Gastroesophageal sphincter (tissue), 4 donors: ENCODE measurements at regions not wholly inside any gene's neighbourhood (a gene's known extent, or its start where the extent isn't known, plus 50 kb on each side); places are given as distances from the start of the nearest gene placed in this dataset.

Source experiments
- ATAC-seq: fragments of 150-250 bp; one replicate; pipeline ENCODE4 v1.9.1; 2016; ENCODE audit warnings: mild to moderate bottlenecking, moderate library complexity
- H3K27ac ChIP-seq, 4 donors: fragments of 200-600 bp; sonication (generic) in 3 of 4; 1 replicate in 3 of 4; 2 replicates in 1 of 4; pipeline ENCODE4 v1.5.1; 2016 to 2019
- H3K27me3 ChIP-seq: fragments of 200-600 bp; sonication (generic); one replicate; pipeline ENCODE4 v1.5.1; 2019
- H3K36me3 ChIP-seq, 2 donors: fragments of 200-600 bp; sonication (generic); one replicate each; pipeline ENCODE4 v1.5.1; 2019; ENCODE audit warnings: control low read depth in 1 of 2
- H3K4me1 ChIP-seq, 3 donors: fragments of 200-600 bp; sonication (generic); 1 replicate in 2 of 3; 2 replicates in 1 of 3; pipeline ENCODE4 v1.5.1; 2016 to 2019; ENCODE audit warnings: control low read depth in 2 of 3
- H3K4me3 ChIP-seq, 2 donors: fragments of 200-600 bp; sonication (generic); one replicate each; pipeline ENCODE4 v1.5.1; 2019; ENCODE audit warnings: mild to moderate bottlenecking in 1 of 2, moderate library complexity in 1 of 2
- H3K9me3 ChIP-seq, 3 donors: fragments of 200-600 bp; sonication (generic); one replicate each; pipeline ENCODE4 v1.5.1; 2017 to 2019; ENCODE audit warnings: control low read depth in 2 of 3
- CTCF ChIP-seq, 4 experiments: fragments of 200-600 bp in 2 of 4; fragments of 450-650 bp in 2 of 4; sonication (generic) in 1 of 4; IDR thresholded peaks; one replicate each; pipeline ENCODE4 v1.5.1; 2017 to 2019; ENCODE audit warnings: antibody characterized with exemption in 4 of 4, mild to moderate bottlenecking in 2 of 4, moderate library complexity in 2 of 4
- EP300 ChIP-seq: sonication (generic); formaldehyde crosslinking; IDR thresholded peaks from one replicate; pipeline ENCODE4 v1.6.1; 2017; ENCODE audit warnings: antibody characterized with exemption, mild to moderate bottlenecking
- POLR2A ChIP-seq, 2 donors: fragments of 450-650 bp; IDR thresholded peaks; one replicate each; pipeline ENCODE4 v1.6.1; 2017; ENCODE audit warnings: antibody characterized with exemption in 2 of 2, mild to moderate bottlenecking in 2 of 2, moderate library complexity in 1 of 2
- POLR2AphosphoS5 ChIP-seq: sonication (generic); formaldehyde crosslinking; IDR thresholded peaks from one replicate; pipeline ENCODE4 v1.6.1; 2017; ENCODE audit warnings: antibody characterized with exemption
- WGBS, 2 donors: methylation state at CpG; one replicate each; pipeline ENCODE4 v1.1.5; 2018; ENCODE audit warnings: low coverage in 1 of 2; 5-methylcytosine and 5-hydroxymethylcytosine counted together

- Histone ChIP-seq H3K4me1 (no peaks in the 10 kb centered on the region), H3K9me3 (no peaks in the 10 kb centered on the region), H3K4me3 (no peak overlapping the region), H3K27ac (no peak overlapping the region), H3K36me3 (no peaks in the 10 kb centered on the region), H3K27me3 (no peaks in the 10 kb centered on the region)
- no peak for TF ChIP-seq EP300
- TF ChIP-seq CTCF (IDR thresholded peaks at IDR 0.05), result no peak
- no peak for TF ChIP-seq POLR2AphosphoS5
- TF ChIP-seq POLR2A (IDR thresholded peaks at IDR 0.05), result no peak
- ATAC-seq, result no peak
- 65 to 100% methylated on average over 4 of the region's 6 CpGs for WGBS, 2 donors
These were observed 209.3 kb upstream of the SATB1 start for GRCh38 chr3:18634461-18634860.

- H3K9me3 ChIP-seq, result no peaks in the 10 kb centered on the region
- H3K27me3 ChIP-seq, result no peaks in the 10 kb centered on the region
- WGBS, 2 donors, result 56 to 71% methylated on average over 5 to 7 of the region's 7 CpGs
- no peaks in the 10 kb centered on the region for H3K4me1 ChIP-seq
- no peak for ATAC-seq
- H3K36me3 ChIP-seq, result no peaks in the 10 kb centered on the region
- TF ChIP-seq CTCF (IDR thresholded peaks at IDR 0.05) (no peak), POLR2AphosphoS5 (no peak), EP300 (no peak), POLR2A (IDR thresholded peaks at IDR 0.05) (no peak)
- no peak overlapping the region for H3K27ac ChIP-seq
- H3K4me3 ChIP-seq, result no peak overlapping the region
These were observed 207.9 kb upstream of the SATB1 start for GRCh38 chr3:18633002-18633401.

- Histone ChIP-seq H3K27me3 (no peaks in the 10 kb centered on the region), H3K9me3 (no peaks in the 10 kb centered on the region), H3K4me1 (no peaks in the 10 kb centered on the region), H3K36me3 (no peaks in the 10 kb centered on the region), H3K27ac (no peak overlapping the region), H3K4me3 (no peak overlapping the region)
- no peak for ATAC-seq
- WGBS, 2 donors, result 90 to 94% methylated on average over 4 of the region's 4 CpGs
- TF ChIP-seq POLR2A (IDR thresholded peaks at IDR 0.05) (no peak), POLR2AphosphoS5 (no peak), CTCF (IDR thresholded peaks at IDR 0.05) (no peak)
These were observed 205.2 kb upstream of the SATB1 start for GRCh38 chr3:18630295-18630694.

- Histone ChIP-seq H3K36me3 (no peaks in the 10 kb centered on the region), H3K4me3 (no peak overlapping the region), H3K9me3 (no peaks in the 10 kb centered on the region), H3K4me1 (no peaks in the 10 kb centered on the region), H3K27me3 (no peaks in the 10 kb centered on the region), H3K27ac (no peak overlapping the region)
- WGBS, 2 donors, result 79 to 81% methylated on average over 2 of the region's 2 CpGs
- no peak for ATAC-seq
- TF ChIP-seq POLR2A (IDR thresholded peaks at IDR 0.05) (no peak), EP300 (no peak), POLR2AphosphoS5 (no peak), CTCF (IDR thresholded peaks at IDR 0.05) (no peak)
These were observed 199.9 kb upstream of the SATB1 start for GRCh38 chr3:18625085-18625484.

GRCh38 chr3:18623220-18623619, 198.1 kb upstream of the SATB1 start:
- no peak overlapping the region for H3K4me3 ChIP-seq
- ATAC-seq, result no peak
- H3K4me1 ChIP-seq, result no peaks in the 10 kb centered on the region
- WGBS, 2 donors, result 89 to 92% methylated on average over 6 of the region's 6 CpGs
- no peaks in the 10 kb centered on the region for H3K36me3 ChIP-seq
- no peaks in the 10 kb centered on the region for H3K9me3 ChIP-seq
- TF ChIP-seq POLR2AphosphoS5, result no peak
- TF ChIP-seq CTCF (IDR thresholded peaks at IDR 0.05), result no peak
- H3K27me3 ChIP-seq, result no peaks in the 10 kb centered on the region
- no peak overlapping the region for H3K27ac ChIP-seq
